ENCODE measurements at regions not wholly inside any gene's neighbourhood (a gene's known extent, or its start where the extent isn't known, plus 50 kb on each side); places are given as distances from the start of the nearest gene placed in this dataset.

DNA sequence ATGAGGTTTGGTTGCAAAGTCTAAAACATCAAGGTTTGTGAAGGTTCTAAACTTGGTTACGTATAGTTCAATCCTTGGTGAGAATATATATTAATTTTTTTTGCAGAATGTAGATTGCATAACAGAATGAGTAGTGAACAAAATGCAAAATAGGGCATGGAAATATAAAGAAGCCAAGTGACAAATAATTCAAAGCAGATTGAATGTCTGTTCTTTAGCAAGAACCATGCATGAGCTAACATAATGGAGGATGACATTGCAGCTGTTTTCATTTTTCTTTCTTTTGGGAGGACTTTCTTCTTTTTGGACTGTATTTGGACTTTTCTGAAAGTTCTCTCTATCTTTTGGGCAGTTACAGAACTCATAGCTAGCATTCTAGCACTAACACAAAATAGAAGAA lies 194.8 kb upstream of the MRPS30 start:
- no peak for ATAC-seq (ENCODE audit: low read depth)
- BruUV-seq (replicated peaks): no TSS peak

More for the DNA sequence above, 194.8 kb upstream of the MRPS30 start:
- ChIA-PET CTCF (no interaction called here), POLR2A (ENCODE audit: unreplicated experiment) (no interaction called here)
- Histone ChIP-seq H4K91ac (ENCODE audit: insufficient read depth, low read depth, low read length) (no peak overlapping the region), H2BK5ac (ENCODE audit: low read depth, low read length, poor library complexity, severe bottlenecking) (no peak overlapping the region), H3K79me1 (ENCODE audit: low read depth in 1 of 2, low read length in 2 of 2) (no peaks in the 10 kb centered on the region), H3K27me3 (ENCODE audit: control insufficient read depth, insufficient read depth, low read length) (no peaks in the 10 kb centered on the region), H4K20me1 (ENCODE audit: insufficient read depth, low read length) (no peaks in the 10 kb centered on the region), H4K5ac (ENCODE audit: low read depth, low read length) (no peak overlapping the region), H3K27ac (ENCODE audit: insufficient read depth, low read length) (no peak overlapping the region), H2AFZ (replicated peaks; ENCODE audit: low read length, poor library complexity) (no peak overlapping the region), H3K9me1 (ENCODE audit: insufficient read depth, low read length) (no peaks in the 10 kb centered on the region), H3K4me2 (ENCODE audit: low read depth, low read length) (no peak overlapping the region), H2AK9ac (replicated peaks; ENCODE audit: low read depth, low read length, poor library complexity) (no peak overlapping the region), H3K9ac (ENCODE audit: low read depth, low read length) (no peak overlapping the region), H3K56ac (ENCODE audit: extremely low read depth, insufficient read depth, low read length) (no peak overlapping the region), H2AK5ac (ENCODE audit: low read depth, low read length) (no peak overlapping the region), H4K8ac (ENCODE audit: low read depth in 2 of 2, low read length in 2 of 2) (no peak overlapping the region), H3K18ac (ENCODE audit: low read depth, low read length) (no peak overlapping the region), H3K36me3 (ENCODE audit: control insufficient read depth, insufficient read depth, low read length) (no peaks in the 10 kb centered on the region), H3K14ac (replicated peaks; ENCODE audit: low read depth, low read length) (no peak overlapping the region), H3K4me1 (ENCODE audit: control insufficient read depth, insufficient read depth, low read length) (no peaks in the 10 kb centered on the region), H3K23ac (ENCODE audit: low read depth, low read length) (no peak overlapping the region), H2BK120ac (ENCODE audit: low read depth, low read length) (no peak overlapping the region), H2BK15ac (ENCODE audit: low read depth, low read length) (no peak overlapping the region), H3K4me3 (ENCODE audit: insufficient read depth, low read depth, low read length) (no peak overlapping the region), H2BK20ac (ENCODE audit: low read depth, low read length) (no peak overlapping the region), H3K4ac (ENCODE audit: low read depth, low read length) (no peak overlapping the region), H3K9me3 (ENCODE audit: control insufficient read depth, insufficient read depth, low read length) (no peaks in the 10 kb centered on the region)
- no CpG with 5 or more reads among the region's 1 CpG for WGBS, 2 experiments (ENCODE audit: extremely low coverage in 2 of 2, insufficient read length in 1 of 2)
- in situ Hi-C loops (cut with MboI; ENCODE audit: low sequenced_read_pairs) (no loop called here), intact Hi-C loops (cut with micrococcal nuclease) (no loop called here), dilution Hi-C loops (cut with HindIII; ENCODE audit: low sequenced_read_pairs, unreplicated experiment) (no loop called here)
- no peak for TF ChIP-seq POLR2A (IDR thresholded peaks at IDR 0.05; ENCODE audit: low read depth, low read length)
- TF ChIP-seq SMC3 (IDR thresholded peaks at IDR 0.05; ENCODE audit: low read depth, low read length): no peak
- TF ChIP-seq BHLHE40 (IDR thresholded peaks at IDR 0.05; ENCODE audit: low read depth, low read length): no peak
- TF ChIP-seq CEBPB (IDR thresholded peaks at IDR 0.05; ENCODE audit: low read depth, low read length): no peak
- TF ChIP-seq, protein P1, sequence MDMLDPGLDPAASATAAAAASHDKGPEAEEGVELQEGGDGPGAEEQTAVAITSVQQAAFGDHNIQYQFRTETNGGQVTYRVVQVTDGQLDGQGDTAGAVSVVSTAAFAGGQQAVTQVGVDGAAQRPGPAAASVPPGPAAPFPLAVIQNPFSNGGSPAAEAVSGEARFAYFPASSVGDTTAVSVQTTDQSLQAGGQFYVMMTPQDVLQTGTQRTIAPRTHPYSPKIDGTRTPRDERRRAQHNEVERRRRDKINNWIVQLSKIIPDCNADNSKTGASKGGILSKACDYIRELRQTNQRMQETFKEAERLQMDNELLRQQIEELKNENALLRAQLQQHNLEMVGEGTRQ (IDR thresholded peaks at IDR 0.05; ENCODE audit: low read depth, low read length): no peak
- no peak for TF ChIP-seq RCOR1 (IDR thresholded peaks at IDR 0.05; ENCODE audit: insufficient replicate concordance, low read length)
- TF ChIP-seq, protein P2, sequence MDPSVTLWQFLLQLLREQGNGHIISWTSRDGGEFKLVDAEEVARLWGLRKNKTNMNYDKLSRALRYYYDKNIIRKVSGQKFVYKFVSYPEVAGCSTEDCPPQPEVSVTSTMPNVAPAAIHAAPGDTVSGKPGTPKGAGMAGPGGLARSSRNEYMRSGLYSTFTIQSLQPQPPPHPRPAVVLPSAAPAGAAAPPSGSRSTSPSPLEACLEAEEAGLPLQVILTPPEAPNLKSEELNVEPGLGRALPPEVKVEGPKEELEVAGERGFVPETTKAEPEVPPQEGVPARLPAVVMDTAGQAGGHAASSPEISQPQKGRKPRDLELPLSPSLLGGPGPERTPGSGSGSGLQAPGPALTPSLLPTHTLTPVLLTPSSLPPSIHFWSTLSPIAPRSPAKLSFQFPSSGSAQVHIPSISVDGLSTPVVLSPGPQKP (IDR thresholded peaks at IDR 0.05; ENCODE audit: borderline replicate concordance, low read depth, low read length): no peak
- TF ChIP-seq MXI1 (IDR thresholded peaks at IDR 0.05; ENCODE audit: borderline replicate concordance, low read depth, low read length): no peak
- no peak for TF ChIP-seq NFE2L2 (IDR thresholded peaks at IDR 0.05; ENCODE audit: low read depth, low read length)
- no peak for TF ChIP-seq MAFK (IDR thresholded peaks at IDR 0.05; ENCODE audit: low read depth, low read length)
- TF ChIP-seq RAD21 (IDR thresholded peaks at IDR 0.05; ENCODE audit: low read length): no peak
- TF ChIP-seq, protein P3, sequence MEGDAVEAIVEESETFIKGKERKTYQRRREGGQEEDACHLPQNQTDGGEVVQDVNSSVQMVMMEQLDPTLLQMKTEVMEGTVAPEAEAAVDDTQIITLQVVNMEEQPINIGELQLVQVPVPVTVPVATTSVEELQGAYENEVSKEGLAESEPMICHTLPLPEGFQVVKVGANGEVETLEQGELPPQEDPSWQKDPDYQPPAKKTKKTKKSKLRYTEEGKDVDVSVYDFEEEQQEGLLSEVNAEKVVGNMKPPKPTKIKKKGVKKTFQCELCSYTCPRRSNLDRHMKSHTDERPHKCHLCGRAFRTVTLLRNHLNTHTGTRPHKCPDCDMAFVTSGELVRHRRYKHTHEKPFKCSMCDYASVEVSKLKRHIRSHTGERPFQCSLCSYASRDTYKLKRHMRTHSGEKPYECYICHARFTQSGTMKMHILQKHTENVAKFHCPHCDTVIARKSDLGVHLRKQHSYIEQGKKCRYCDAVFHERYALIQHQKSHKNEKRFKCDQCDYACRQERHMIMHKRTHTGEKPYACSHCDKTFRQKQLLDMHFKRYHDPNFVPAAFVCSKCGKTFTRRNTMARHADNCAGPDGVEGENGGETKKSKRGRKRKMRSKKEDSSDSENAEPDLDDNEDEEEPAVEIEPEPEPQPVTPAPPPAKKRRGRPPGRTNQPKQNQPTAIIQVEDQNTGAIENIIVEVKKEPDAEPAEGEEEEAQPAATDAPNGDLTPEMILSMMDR (conservative IDR thresholded peaks at IDR 0.05; ENCODE audit: low read depth, low read length): no peak
- TF ChIP-seq RFX5 (IDR thresholded peaks at IDR 0.05; ENCODE audit: low read depth, low read length): no peak
- TF ChIP-seq MAZ (IDR thresholded peaks at IDR 0.05; ENCODE audit: borderline replicate concordance, low read depth, low read length): no peak
- no peak for TF ChIP-seq CHD1 (IDR thresholded peaks at IDR 0.05; ENCODE audit: low read depth, low read length)
- no peak for TF ChIP-seq FOS (IDR thresholded peaks at IDR 0.05; ENCODE audit: low read depth, low read length)
- DNase-seq: no peak

Data from IMR-90 (cell line).